H7 (cell line): ENCODE measurements at regions not wholly inside any gene's neighbourhood (a gene's known extent, or its start where the extent isn't known, plus 50 kb on each side); places are given as distances from the start of the nearest gene placed in this dataset.

Source experiments
- DNase-seq: peaks from one replicate; pipeline ENCODE4 v3.0.0; 2012
- H3K27me3 ChIP-seq: 2 replicates; pipeline ENCODE4 v1.6.0; 2011; ENCODE audit warnings: mild to moderate bottlenecking, low read length; ENCODE audit not compliant: control insufficient read depth, insufficient read depth
- H3K36me3 ChIP-seq: replicated peaks from 2 replicates; pipeline ENCODE4 v1.5.1; 2011; ENCODE audit warnings: low read length; ENCODE audit not compliant: control insufficient read depth, insufficient read depth
- H3K4me3 ChIP-seq: 2 replicates; pipeline ENCODE4 v1.5.1; 2011; ENCODE audit warnings: low read depth, mild to moderate bottlenecking, control low read depth, low read length, moderate library complexity; ENCODE audit not compliant: insufficient read depth

- Histone ChIP-seq H3K27me3 (no peaks in the 10 kb centered on the region), H3K4me3 (no peak overlapping the region), H3K36me3 (no peaks in the 10 kb centered on the region)
- no peak for DNase-seq
These were observed 706.9 kb upstream of the TMEM132C start for GRCh38 chr12:127560041-127560478.

DNA sequence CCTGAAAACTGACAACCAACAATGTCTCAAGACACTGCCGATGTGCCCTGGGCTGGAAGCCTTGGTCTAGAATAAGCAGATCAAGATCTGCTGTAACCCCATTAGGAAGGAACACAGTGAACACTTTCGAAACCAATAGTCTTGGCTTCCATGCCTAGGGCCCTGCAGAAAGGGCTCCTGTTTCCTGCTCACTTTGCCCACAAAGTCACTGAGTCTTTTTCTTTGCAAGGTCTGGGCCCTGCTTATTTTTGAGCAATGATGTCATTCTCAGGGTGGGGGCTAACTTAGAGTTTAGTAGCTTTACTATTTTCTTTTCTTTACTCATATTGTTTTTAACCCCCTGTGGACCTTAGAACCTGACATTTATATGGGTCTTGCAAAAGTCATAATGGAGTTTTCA lies 704.2 kb upstream of the TMEM132C start:
- peaks cover under 1% of the 10 kb centered on the region; the same call in 1 of the 2 replicates for H3K27me3 ChIP-seq
- H3K4me3 ChIP-seq: no peak overlapping the region
- no peaks in the 10 kb centered on the region for H3K36me3 ChIP-seq
- no peak for DNase-seq

GRCh38 chr12:127565241-127565640 lies 701.7 kb upstream of the TMEM132C start:
- no peaks in the 10 kb centered on the region for H3K36me3 ChIP-seq
- H3K27me3 ChIP-seq: peaks cover 3% of the 10 kb centered on the region; the same call in 1 of the 2 replicates
- H3K4me3 ChIP-seq: no peak overlapping the region
- DNase-seq: no peak

DNA sequence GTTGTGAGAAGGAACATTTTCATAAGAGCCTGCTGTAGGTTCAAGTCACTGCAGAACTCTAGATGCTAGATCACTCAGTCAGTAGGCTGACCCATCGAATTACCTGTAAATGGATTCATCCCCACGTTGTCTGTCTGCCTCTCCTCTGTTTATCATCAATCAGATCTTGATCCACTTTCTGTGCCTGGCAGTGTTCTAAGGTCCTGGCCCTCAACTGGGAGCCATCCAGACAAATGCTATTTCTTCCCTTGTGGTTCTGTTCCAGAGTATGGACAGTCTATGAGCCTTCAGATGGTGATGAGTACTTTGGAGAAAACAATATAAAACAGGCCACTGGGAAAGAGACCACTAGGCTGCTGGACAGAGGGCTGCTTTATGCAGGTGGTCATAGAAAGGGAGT lies 699.4 kb upstream of the TMEM132C start:
- H3K36me3 ChIP-seq: no peaks in the 10 kb centered on the region
- no peak for DNase-seq
- H3K4me3 ChIP-seq: no peak overlapping the region
- peaks cover 3% of the 10 kb centered on the region; the same call in 1 of the 2 replicates for H3K27me3 ChIP-seq

- H3K4me3 ChIP-seq: no peak overlapping the region
- no peak for DNase-seq
- no peaks in the 10 kb centered on the region for H3K36me3 ChIP-seq
- H3K27me3 ChIP-seq: peaks cover 3% of the 10 kb centered on the region; the same call in 1 of the 2 replicates
These were observed 696.6 kb upstream of the TMEM132C start for GRCh38 chr12:127570387-127570786.

DNA sequence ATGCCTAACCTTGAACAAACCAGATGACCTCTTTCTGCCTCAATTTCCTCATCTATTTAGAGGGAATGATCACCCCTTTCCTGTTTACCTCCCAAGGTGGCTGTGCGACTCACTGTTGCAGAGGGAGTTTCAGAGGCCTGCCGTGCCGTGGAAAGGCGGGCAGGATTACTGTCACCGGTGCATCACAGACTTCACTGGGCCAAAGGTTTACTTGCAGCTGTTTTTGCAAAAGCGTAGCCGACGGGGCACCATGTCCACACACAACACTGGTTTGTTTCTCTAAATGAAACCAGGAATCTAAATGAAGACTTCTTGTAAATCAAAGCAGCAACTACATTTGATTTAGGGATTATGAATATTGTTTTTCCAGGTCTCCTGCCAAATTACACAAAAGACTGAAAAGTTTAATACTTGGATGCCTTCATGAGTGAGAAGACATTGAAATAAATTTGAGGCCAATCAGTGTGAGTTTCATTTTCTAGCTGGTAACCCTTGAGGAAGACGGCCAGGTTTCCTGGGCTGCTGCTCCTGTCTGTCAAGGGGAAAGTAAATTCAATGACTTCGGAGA lies 696.1 kb upstream of the TMEM132C start:
- Histone ChIP-seq H3K27me3 (peaks cover 3% of the 10 kb centered on the region; the same call in 1 of the 2 replicates), H3K4me3 (no peak overlapping the region), H3K36me3 (no peaks in the 10 kb centered on the region)
- DNase-seq: no peak

DNA sequence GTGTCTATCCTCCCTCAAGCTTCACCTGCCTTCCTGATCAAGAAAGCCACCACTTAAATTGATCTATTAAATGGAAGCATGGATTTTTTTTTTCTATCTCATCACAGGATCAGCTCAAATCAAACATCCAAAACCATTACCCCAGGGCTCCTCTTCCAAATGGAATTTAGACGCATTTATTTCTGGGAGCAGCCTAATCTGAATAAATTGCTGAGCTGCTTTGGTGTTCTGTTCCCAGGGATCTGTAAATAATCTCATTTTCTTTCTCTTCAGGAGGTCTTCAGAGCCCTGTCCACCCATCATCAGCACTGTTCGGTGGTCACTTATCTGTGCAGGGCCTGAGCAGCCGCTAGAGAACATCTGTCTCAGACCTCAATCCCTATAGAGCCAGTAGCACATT lies 695.4 kb upstream of the TMEM132C start:
- Histone ChIP-seq H3K27me3 (peaks cover 3% of the 10 kb centered on the region; the same call in 1 of the 2 replicates), H3K4me3 (no peak overlapping the region), H3K36me3 (no peaks in the 10 kb centered on the region)
- no peak for DNase-seq

- Histone ChIP-seq H3K36me3 (no peaks in the 10 kb centered on the region), H3K27me3 (no peaks in the 10 kb centered on the region), H3K4me3 (no peak overlapping the region)
- DNase-seq: no peak
These were observed 687.5 kb upstream of the TMEM132C start for GRCh38 chr12:127579446-127579845.

GRCh38 chr12:127582074-127582473 lies 684.9 kb upstream of the TMEM132C start:
- Histone ChIP-seq H3K27me3 (no peaks in the 10 kb centered on the region), H3K4me3 (no peak overlapping the region), H3K36me3 (no peaks in the 10 kb centered on the region)
- no peak for DNase-seq

GRCh38 chr12:127583041-127583440 lies 683.9 kb upstream of the TMEM132C start:
- H3K27me3 ChIP-seq: no peaks in the 10 kb centered on the region
- H3K4me3 ChIP-seq: no peak overlapping the region
- DNase-seq: no peak
- no peaks in the 10 kb centered on the region for H3K36me3 ChIP-seq

DNA sequence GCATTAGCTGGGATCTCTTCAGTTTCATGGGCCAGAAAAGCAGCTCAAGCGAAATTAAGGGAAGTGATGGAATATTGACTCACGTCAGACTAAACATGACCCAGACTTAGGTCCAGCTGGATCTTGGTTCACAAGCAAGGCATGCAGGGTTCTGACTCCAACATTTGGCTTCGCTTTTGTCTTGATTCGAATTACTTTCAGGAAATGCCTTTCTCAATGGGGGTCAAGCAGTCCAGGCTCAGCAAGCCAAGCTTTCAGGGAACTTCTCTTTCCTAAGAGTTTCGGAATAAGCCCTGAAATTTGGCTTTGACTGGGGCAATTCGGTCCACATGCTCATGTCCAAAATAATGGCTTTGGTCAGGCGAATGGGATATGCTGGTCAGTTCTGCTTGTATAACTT lies 678.7 kb upstream of the TMEM132C start:
- Histone ChIP-seq H3K4me3 (no peak overlapping the region), H3K27me3 (no peaks in the 10 kb centered on the region), H3K36me3 (no peaks in the 10 kb centered on the region)
- DNase-seq: no peak

GRCh38 chr12:127589541-127589940 lies 677.4 kb upstream of the TMEM132C start:
- no peaks in the 10 kb centered on the region for H3K36me3 ChIP-seq
- H3K27me3 ChIP-seq: no peaks in the 10 kb centered on the region
- H3K4me3 ChIP-seq: no peak overlapping the region
- DNase-seq: no peak

GRCh38 chr12:127590868-127591267 lies 676.1 kb upstream of the TMEM132C start:
- Histone ChIP-seq H3K4me3 (no peak overlapping the region), H3K27me3 (no peaks in the 10 kb centered on the region), H3K36me3 (no peaks in the 10 kb centered on the region)
- DNase-seq: no peak

GRCh38 chr12:127592245-127592644 lies 674.7 kb upstream of the TMEM132C start:
- Histone ChIP-seq H3K36me3 (no peaks in the 10 kb centered on the region), H3K27me3 (no peaks in the 10 kb centered on the region), H3K4me3 (no peak overlapping the region)
- no peak for DNase-seq

GRCh38 chr12:127594351-127594970 lies 672.5 kb upstream of the TMEM132C start:
- no peak overlapping the region for H3K4me3 ChIP-seq

More at GRCh38 chr12:127594351-127594970, 672.5 kb upstream of the TMEM132C start:
- H3K36me3 ChIP-seq: no peaks in the 10 kb centered on the region
- DNase-seq: peak; percentile 7
- no peaks in the 10 kb centered on the region for H3K27me3 ChIP-seq
